GM18502 (cell line): ENCODE measurements at regions not wholly inside any gene's neighbourhood (a gene's known extent, or its start where the extent isn't known, plus 50 kb on each side); places are given as distances from the start of the nearest gene placed in this dataset.

ENCODE experiments used
- ATAC-seq: cut with Tn5 transposase; IDR thresholded peaks from one replicate; pipeline ENCODE4 v1.9.1; 2021; ENCODE audit warnings: mild to moderate bottlenecking; ENCODE audit not compliant: unreplicated experiment, poor library complexity

- no peak for ATAC-seq
Measured at GRCh38 chr1:38138498-38139233, 92.1 kb upstream of the POU3F1 start.

DNA sequence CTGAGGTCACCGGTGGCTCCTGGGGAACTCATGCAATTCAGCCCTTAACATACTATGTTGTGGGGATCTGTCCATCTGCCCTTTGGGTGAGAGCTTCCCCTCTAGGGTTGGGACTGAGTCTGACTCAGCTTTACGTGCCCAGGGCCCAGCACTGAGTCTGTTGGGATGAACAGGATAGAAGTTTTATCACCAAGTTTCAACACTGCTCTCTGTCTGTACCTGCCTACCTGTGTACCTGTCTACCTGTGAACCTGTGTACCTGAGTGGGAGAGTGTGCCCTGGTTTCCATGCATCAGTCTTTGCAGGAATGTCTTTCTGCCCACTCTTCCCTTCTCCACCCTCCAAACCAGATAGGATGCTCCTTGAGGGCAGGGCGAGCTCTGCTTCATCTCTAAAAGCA, 90.6 kb upstream of the POU3F1 start:
- no peak for ATAC-seq

GRCh38 chr1:38135625-38136414, 89.2 kb upstream of the POU3F1 start:
- ATAC-seq = no peak

- no peak for ATAC-seq
Measured at GRCh38 chr1:38134294-38134755, 87.7 kb upstream of the POU3F1 start.

DNA sequence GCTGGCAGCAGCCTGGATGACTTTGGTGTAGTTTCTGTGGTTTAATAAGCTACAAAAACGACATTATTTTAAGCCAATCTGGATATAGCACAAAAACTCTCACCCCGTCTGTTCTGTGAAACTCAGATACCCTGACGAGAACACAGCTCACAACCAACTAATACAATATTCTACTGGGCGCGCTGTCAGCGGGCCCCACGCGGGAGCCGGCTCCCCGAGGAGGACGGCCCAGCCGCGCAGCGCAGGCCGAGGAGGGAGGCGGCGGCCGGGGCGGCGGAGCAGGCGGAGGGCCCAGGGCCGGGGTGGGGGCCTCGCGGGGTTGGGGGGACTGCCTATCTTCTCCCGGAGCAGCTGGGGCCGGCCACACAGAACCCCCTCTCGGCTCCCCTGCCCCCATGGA, 87.2 kb upstream of the POU3F1 start:
- no peak for ATAC-seq

GRCh38 chr1:38133304-38133703, 86.7 kb upstream of the POU3F1 start:
- no peak for ATAC-seq

DNA sequence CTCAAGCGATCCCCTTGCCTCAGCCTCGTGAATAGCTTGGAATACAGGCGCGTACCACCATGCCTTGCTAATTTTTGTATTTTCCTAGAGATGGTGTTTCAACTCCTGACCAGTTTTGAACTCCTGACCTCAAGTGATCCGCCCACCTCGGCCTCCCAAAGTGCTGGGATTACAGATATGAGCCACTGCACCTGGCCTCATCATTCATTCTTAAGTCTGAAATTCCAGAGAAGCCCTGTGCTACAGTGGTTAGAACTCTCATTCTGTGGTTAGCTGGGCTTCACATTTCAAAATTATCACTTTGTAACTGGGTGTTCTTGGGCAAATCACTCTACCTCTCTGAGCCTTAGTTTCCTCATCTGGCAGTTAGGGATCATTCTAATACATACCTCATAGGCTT, 86.1 kb upstream of the POU3F1 start:
- no peak for ATAC-seq

- ATAC-seq = no peak
Measured at GRCh38 chr1:38131024-38131585, 84.5 kb upstream of the POU3F1 start.

DNA sequence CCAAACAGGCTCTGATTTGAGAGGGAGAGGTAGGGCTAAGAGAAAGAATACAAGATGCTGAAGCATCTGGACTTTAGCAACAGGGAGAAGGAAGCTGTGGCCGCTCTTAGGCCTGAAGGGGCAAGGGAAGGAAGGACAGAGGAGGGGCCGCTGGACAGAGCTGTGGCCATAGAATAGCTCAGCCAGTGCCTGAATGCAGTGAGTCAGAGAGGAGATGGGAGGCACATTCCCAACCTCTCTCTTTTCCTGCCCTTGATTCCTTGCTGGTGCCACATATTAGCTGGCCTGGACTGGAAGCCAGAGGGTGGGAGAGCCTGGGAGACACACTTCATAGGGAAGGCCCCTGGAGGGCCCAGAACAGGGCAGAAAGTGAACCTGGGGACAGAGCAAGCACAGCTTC, 83.4 kb upstream of the POU3F1 start:
- no peak for ATAC-seq

DNA sequence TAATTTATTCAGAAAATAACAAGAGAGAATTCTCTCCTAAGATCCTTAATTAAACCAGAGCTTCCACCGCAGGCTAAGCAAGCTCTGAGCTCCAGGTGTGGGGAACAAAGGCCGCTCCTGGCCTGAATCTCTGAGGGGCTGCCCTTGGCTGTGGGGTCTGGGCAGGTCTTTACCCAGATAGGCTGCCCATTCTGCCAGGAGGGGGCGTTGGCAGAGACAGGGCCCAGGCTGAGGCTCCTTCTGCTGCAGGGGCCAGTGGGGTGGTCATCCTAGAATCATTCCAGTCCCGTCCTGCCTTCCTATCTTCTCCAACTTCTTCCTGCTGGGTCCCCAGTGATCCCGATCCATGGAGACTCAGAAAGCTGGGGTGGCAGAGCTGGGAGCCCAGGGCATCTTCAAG, 82.9 kb upstream of the POU3F1 start:
- no peak for ATAC-seq

- ATAC-seq = no peak
Measured at GRCh38 chr1:38128926-38129453, 82.4 kb upstream of the POU3F1 start.

DNA sequence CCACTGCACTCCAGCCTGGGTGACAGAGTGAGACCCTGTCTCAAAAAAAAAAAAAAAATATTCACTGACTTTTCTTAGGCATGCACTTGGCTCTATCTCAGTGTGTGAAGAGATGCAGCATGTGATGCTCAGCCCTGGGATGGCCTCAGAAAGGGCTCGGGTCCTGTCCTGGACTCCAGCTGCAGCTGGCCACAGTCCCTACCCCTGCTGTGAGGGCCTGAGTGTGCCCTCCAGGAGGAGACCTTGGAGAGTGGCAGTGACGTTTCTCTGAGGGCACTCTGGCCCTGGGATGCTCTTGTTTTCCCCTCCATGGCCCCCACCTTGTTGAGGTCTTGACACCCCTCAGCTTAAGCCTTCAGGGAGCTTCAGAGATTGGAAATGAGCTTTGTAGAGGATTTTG, 81.9 kb upstream of the POU3F1 start:
- ATAC-seq = no peak

- no peak for ATAC-seq
Measured at GRCh38 chr1:38127428-38127827, 80.8 kb upstream of the POU3F1 start.

DNA sequence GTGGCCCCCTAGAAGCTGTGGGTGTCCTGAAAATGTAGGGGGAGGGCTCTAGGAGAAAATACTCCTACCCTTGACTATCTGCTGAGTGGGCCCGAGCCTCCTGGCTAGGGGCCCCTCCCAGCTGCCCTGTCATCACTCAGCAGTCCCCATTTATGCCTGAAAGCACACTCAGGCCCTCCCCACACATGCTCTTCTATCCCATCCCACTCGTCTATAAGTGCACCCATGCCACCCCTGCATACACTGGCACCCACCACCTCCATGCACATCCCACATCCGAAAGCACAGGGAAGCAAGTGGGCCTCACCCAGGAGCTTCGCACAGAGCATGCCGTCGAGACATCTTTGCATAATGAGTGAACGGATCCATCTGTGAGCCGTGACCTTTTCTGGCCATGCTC, 80.4 kb upstream of the POU3F1 start:
- no peak for ATAC-seq

GRCh38 chr1:38125837-38126520, 79.4 kb upstream of the POU3F1 start:
- no peak for ATAC-seq

GRCh38 chr1:38125016-38125415, 78.4 kb upstream of the POU3F1 start:
- ATAC-seq = no peak

DNA sequence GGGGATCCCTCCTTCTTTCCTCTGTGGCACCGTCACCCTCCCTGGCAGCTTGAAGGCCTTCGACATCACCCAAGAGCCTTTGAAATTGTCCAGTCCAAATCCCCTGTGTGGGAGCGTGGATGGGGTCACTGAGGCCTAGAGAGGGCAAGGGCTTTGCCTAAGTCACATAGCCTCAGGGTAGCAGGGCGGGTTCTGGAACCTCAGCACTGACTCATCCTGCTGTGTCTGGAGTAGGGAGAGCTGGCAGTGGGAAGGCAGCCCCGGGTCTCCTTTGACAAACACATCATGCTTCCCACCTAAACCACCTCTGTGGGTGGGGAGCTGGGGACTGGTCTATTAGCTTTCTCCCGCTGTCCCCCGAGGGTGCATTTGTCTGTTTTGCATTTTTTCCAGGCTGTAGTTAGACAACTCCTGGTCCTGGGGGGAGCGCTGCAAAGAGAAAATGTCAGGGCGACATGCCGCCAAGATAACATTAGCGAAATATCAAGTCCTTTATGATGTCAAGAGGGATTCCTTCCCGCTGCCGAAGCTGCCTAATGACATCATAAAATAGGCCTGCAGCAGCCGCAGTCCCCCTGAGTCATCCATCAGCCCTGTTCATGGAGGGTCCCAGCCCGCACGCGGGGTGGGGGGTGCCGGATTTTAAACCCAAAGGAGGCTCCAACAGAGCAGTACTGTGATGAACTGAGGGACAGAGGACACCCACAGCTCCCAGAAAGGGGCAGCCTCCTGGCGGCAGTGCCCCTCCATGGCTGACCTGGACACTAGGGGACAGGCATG, 77.0 kb upstream of the POU3F1 start:
- no peak for ATAC-seq

GRCh38 chr1:38121231-38121680, 74.7 kb upstream of the POU3F1 start:
- no peak for ATAC-seq

GRCh38 chr1:38120552-38121230, 74.1 kb upstream of the POU3F1 start:
- ATAC-seq = no peak
